ENCODE measurements at regions not wholly inside any gene's neighbourhood (a gene's known extent, or its start where the extent isn't known, plus 50 kb on each side); places are given as distances from the start of the nearest gene placed in this dataset.

DNA sequence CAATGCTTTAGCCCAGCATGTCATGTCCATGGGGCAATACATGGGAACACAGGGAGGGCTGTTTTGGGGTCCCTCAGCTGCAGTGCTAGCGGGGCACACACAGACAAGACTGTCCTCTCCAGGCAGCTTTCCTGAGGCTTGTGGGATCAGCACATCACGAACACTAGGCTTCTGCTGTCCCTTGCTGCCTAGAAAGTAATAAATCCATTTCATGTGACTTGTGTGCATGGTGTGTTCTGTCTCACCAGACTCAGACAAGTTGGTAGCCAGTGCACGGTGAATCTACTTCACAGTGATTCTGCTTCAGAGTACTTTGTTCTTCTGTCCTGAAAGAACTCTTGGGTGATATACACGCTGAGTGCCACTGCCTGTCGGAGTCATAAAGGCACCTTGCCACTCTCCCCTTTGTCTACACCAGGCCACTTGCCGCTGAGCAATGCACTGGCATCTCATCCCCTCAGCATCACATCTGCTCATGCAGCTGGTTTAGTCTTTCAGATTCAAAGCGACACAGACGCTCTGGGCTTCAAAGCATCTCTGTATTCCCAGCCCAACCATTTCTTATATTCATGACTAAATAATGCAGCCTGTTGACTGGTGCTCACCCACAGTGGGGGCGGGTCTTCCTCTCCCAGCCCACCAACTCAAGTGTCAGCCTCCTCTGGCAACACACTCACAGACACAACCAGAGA is 95.2 kb upstream of the COX10 start:
- no peak overlapping the region for H3K4me3 ChIP-seq (ENCODE audit: insufficient read depth, low read depth, low read length)
- H4K20me1 ChIP-seq (ENCODE audit: insufficient read depth, low read length): no peaks in the 10 kb centered on the region
- no peak overlapping the region for H2AFZ ChIP-seq (ENCODE audit: low read depth, low read length)
- H3K27ac ChIP-seq (ENCODE audit: low read depth, low read length): no peak overlapping the region
- Mint-ChIP-seq H3K4me1 (ENCODE audit: low read depth, unreplicated experiment) (no peaks in the 10 kb centered on the region), H3K36me3 (ENCODE audit: low read depth, unreplicated experiment) (no peaks in the 10 kb centered on the region), H3K4me3 (ENCODE audit: unreplicated experiment) (no peak overlapping the region), H3K9me3 (ENCODE audit: unreplicated experiment) (peaks cover 4% of the 10 kb centered on the region), H3K27me3 (ENCODE audit: low read depth, unreplicated experiment) (no peaks in the 10 kb centered on the region), H3K27ac (ENCODE audit: unreplicated experiment) (no peak overlapping the region)
- H3K9me3 ChIP-seq (ENCODE audit: insufficient read depth, low read depth, low read length): no peaks in the 10 kb centered on the region
- TF ChIP-seq, protein P1, sequence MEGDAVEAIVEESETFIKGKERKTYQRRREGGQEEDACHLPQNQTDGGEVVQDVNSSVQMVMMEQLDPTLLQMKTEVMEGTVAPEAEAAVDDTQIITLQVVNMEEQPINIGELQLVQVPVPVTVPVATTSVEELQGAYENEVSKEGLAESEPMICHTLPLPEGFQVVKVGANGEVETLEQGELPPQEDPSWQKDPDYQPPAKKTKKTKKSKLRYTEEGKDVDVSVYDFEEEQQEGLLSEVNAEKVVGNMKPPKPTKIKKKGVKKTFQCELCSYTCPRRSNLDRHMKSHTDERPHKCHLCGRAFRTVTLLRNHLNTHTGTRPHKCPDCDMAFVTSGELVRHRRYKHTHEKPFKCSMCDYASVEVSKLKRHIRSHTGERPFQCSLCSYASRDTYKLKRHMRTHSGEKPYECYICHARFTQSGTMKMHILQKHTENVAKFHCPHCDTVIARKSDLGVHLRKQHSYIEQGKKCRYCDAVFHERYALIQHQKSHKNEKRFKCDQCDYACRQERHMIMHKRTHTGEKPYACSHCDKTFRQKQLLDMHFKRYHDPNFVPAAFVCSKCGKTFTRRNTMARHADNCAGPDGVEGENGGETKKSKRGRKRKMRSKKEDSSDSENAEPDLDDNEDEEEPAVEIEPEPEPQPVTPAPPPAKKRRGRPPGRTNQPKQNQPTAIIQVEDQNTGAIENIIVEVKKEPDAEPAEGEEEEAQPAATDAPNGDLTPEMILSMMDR (IDR thresholded peaks at IDR 0.05; ENCODE audit: insufficient read depth, low read depth, low read length): no peak
- TF ChIP-seq EZH2 (IDR thresholded peaks at IDR 0.05; ENCODE audit: insufficient read depth, low read length): no peak
- no peak overlapping the region for H3K4me2 ChIP-seq (ENCODE audit: low read length)
- no peaks in the 10 kb centered on the region for H3K27me3 ChIP-seq (ENCODE audit: insufficient read depth, low read length)
- no peaks in the 10 kb centered on the region for H3K36me3 ChIP-seq (ENCODE audit: insufficient read depth, low read length)
- FAIRE-seq (no peak), DNase-seq (ENCODE audit: low read depth) (no peak)
- no peaks in the 10 kb centered on the region for H3K79me2 ChIP-seq (ENCODE audit: insufficient read depth, low read length)
- no peaks in the 10 kb centered on the region for H3K4me1 ChIP-seq (ENCODE audit: insufficient read depth, low read length)
- H3K9ac ChIP-seq (ENCODE audit: low read length): no peak overlapping the region

DNA sequence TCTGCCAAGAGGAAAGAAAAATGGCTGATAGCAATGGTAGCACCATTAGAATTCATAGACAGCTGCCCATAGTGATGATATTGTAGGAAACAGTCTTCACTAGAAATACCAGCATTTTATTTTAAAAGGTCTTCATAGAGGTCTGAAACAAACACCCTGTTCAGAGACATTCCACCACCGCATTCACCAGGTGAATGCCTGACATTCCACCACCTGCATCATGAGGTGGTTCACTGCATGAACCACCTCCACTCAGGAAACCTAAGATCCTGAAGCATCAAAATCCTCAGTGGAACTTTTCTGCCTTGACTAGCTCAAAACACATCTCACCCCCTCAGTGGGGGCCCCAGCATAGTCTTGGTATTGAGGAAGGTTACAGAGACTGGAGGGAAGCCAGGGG is 91.5 kb upstream of the COX10 start:
- H3K36me3 ChIP-seq (ENCODE audit: insufficient read depth, low read length): no peaks in the 10 kb centered on the region
- H3K4me3 Mint-ChIP-seq (ENCODE audit: unreplicated experiment): no peak overlapping the region
- no peaks in the 10 kb centered on the region for H3K79me2 ChIP-seq (ENCODE audit: insufficient read depth, low read length)
- no peak overlapping the region for H3K4me2 ChIP-seq (ENCODE audit: low read length)
- H3K27ac Mint-ChIP-seq (ENCODE audit: unreplicated experiment): no peak overlapping the region
- no peaks in the 10 kb centered on the region for H3K9me3 ChIP-seq (ENCODE audit: insufficient read depth, low read depth, low read length)
- no peaks in the 10 kb centered on the region for H3K4me1 ChIP-seq (ENCODE audit: insufficient read depth, low read length)
- no peak overlapping the region for H3K27ac ChIP-seq (ENCODE audit: low read depth, low read length)
- H4K20me1 ChIP-seq (ENCODE audit: insufficient read depth, low read length): no peaks in the 10 kb centered on the region
- no peak overlapping the region for H3K4me3 ChIP-seq (ENCODE audit: insufficient read depth, low read depth, low read length)
- H3K9ac ChIP-seq (ENCODE audit: low read length): no peak overlapping the region
- H3K4me1 Mint-ChIP-seq (ENCODE audit: low read depth, unreplicated experiment): peaks cover 3% of the 10 kb centered on the region
- H3K27me3 ChIP-seq (ENCODE audit: insufficient read depth, low read length): no peaks in the 10 kb centered on the region
- DNase-seq (ENCODE audit: low read depth) (no peak), FAIRE-seq (no peak)
- no peaks in the 10 kb centered on the region for H3K27me3 Mint-ChIP-seq (ENCODE audit: low read depth, unreplicated experiment)
- H3K9me3 Mint-ChIP-seq (ENCODE audit: unreplicated experiment): peaks cover 2% of the 10 kb centered on the region
- H2AFZ ChIP-seq (ENCODE audit: low read depth, low read length): no peak overlapping the region
- TF ChIP-seq, protein P1 (IDR thresholded peaks at IDR 0.05; ENCODE audit: insufficient read depth, low read depth, low read length): no peak
- TF ChIP-seq EZH2 (IDR thresholded peaks at IDR 0.05; ENCODE audit: insufficient read depth, low read length): no peak
- peaks cover 3% of the 10 kb centered on the region for H3K36me3 Mint-ChIP-seq (ENCODE audit: low read depth, unreplicated experiment)

DNA sequence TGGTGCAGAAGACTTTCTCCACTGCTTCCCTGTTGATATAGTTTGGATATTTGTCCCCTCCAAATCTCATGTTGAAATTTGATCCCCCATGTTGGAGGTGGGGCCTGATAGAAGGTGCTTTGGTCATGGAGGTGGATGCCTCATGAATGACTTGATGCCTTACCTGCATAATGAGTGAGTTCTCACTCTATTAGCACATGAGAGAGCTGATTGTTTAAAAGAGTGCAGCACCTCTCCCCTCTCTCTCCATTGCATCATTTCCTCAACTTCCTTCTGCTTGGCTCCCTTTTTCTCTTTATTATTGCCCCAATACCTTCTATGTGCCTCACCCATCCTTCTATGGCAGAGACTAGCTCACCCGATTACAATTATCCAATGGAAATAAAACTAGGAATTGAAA is 90.8 kb upstream of the COX10 start:
- Mint-ChIP-seq H3K36me3 (ENCODE audit: low read depth, unreplicated experiment) (peaks cover 5% of the 10 kb centered on the region), H3K4me3 (ENCODE audit: unreplicated experiment) (no peak overlapping the region), H3K9me3 (ENCODE audit: unreplicated experiment) (peaks cover 2% of the 10 kb centered on the region), H3K4me1 (ENCODE audit: low read depth, unreplicated experiment) (peaks cover 3% of the 10 kb centered on the region), H3K27ac (ENCODE audit: unreplicated experiment) (no peak overlapping the region), H3K27me3 (ENCODE audit: low read depth, unreplicated experiment) (no peaks in the 10 kb centered on the region)
- Histone ChIP-seq H2AFZ (ENCODE audit: low read depth, low read length) (no peak overlapping the region), H3K36me3 (ENCODE audit: insufficient read depth, low read length) (no peaks in the 10 kb centered on the region), H3K9me3 (ENCODE audit: insufficient read depth, low read depth, low read length) (no peaks in the 10 kb centered on the region), H4K20me1 (ENCODE audit: insufficient read depth, low read length) (no peaks in the 10 kb centered on the region), H3K4me2 (ENCODE audit: low read length) (no peak overlapping the region), H3K4me1 (ENCODE audit: insufficient read depth, low read length) (no peaks in the 10 kb centered on the region), H3K79me2 (ENCODE audit: insufficient read depth, low read length) (no peaks in the 10 kb centered on the region), H3K27me3 (ENCODE audit: insufficient read depth, low read length) (no peaks in the 10 kb centered on the region), H3K27ac (ENCODE audit: low read depth, low read length) (no peak overlapping the region), H3K4me3 (ENCODE audit: insufficient read depth, low read depth, low read length) (no peak overlapping the region), H3K9ac (ENCODE audit: low read length) (no peak overlapping the region)
- TF ChIP-seq, protein P1 (IDR thresholded peaks at IDR 0.05; ENCODE audit: insufficient read depth, low read depth, low read length): no peak
- no peak for TF ChIP-seq EZH2 (IDR thresholded peaks at IDR 0.05; ENCODE audit: insufficient read depth, low read length)
- FAIRE-seq: no peak
- DNase-seq (ENCODE audit: low read depth): no peak
